ENCODE measurements at regions not wholly inside any gene's neighbourhood (a gene's known extent, or its start where the extent isn't known, plus 50 kb on each side); places are given as distances from the start of the nearest gene placed in this dataset.

- TF ChIP-seq CTCF (IDR thresholded peaks at IDR 0.05), result no peak
- TF ChIP-seq POLR2A (IDR thresholded peaks at IDR 0.05), result no peak
Observed at GRCh38 chr6:101208152-101208551, 185.4 kb upstream of the GRIK2 start.
